Neural progenitor cell (in vitro differentiated cells): ENCODE measurements at regions not wholly inside any gene's neighbourhood (a gene's known extent, or its start where the extent isn't known, plus 50 kb on each side); places are given as distances from the start of the nearest gene placed in this dataset.

Experiments used
- DNase-seq: peaks from one replicate; pipeline ENCODE4 v3.0.0-alpha.2; 2016; ENCODE audit warnings: low spot score
- H2AFZ ChIP-seq: fragments of 200-600 bp; sonication (generic); replicated peaks from 2 replicates; pipeline ENCODE4 v1.6.1; 2016; ENCODE audit warnings: antibody characterized with exemption
- H3F3A ChIP-seq: fragments of 200-600 bp; sonication (generic); 2 replicates; pipeline ENCODE4 v1.6.1; 2016; ENCODE audit warnings: antibody characterized with exemption, low read depth
- H3K27ac ChIP-seq: fragments of 200-600 bp; sonication (generic); 2 replicates; pipeline ENCODE4 v1.5.1; 2016; ENCODE audit warnings: mild to moderate bottlenecking
- H3K27me3 ChIP-seq: fragments of 200-600 bp; sonication (generic); 2 replicates; pipeline ENCODE4 v1.6.1; 2016; ENCODE audit warnings: mild to moderate bottlenecking, moderate library complexity
- H3K36me3 ChIP-seq: fragments of 200-600 bp; sonication (generic); 2 replicates; pipeline ENCODE4 v1.5.1; 2016
- H3K4me1 ChIP-seq: fragments of 200-600 bp; sonication (generic); 2 replicates; pipeline ENCODE4 v1.6.1; 2016; ENCODE audit warnings: mixed run types
- H3K4me2 ChIP-seq: fragments of 200-600 bp; sonication (generic); 2 replicates; pipeline ENCODE4 v1.6.1; 2016
- H3K4me3 ChIP-seq: fragments of 200-600 bp; sonication (generic); 2 replicates; pipeline ENCODE4 v1.5.1; 2016
- H3K79me2 ChIP-seq: fragments of 200-600 bp; sonication (generic); 2 replicates; pipeline ENCODE4 v1.6.1; 2016; ENCODE audit warnings: low read depth
- H3K9ac ChIP-seq: fragments of 200-600 bp; sonication (generic); 2 replicates; pipeline ENCODE4 v1.6.1; 2016
- H3K9me3 ChIP-seq: fragments of 200-600 bp; sonication (generic); 2 replicates; pipeline ENCODE4 v1.5.1; 2016; ENCODE audit warnings: low read depth
- H4K20me1 ChIP-seq: fragments of 200-600 bp; sonication (generic); 2 replicates; pipeline ENCODE4 v1.6.1; 2016; ENCODE audit warnings: low read depth
- H3K27ac Mint-ChIP-seq: 3 replicates; pipeline ENCODE4 v1.8.0; 2021; ENCODE audit warnings: mixed read lengths
- H3K27me3 Mint-ChIP-seq: 2 replicates; pipeline ENCODE4 v1.8.0; 2022; ENCODE audit warnings: low read depth, mild to moderate bottlenecking, inconsistent platforms, moderate library complexity, mixed read lengths; ENCODE audit not compliant: insufficient read depth
- H3K36me3 Mint-ChIP-seq: 3 replicates; pipeline ENCODE4 v1.8.0; 2021; ENCODE audit warnings: mixed read lengths
- H3K4me1 Mint-ChIP-seq: 3 replicates; pipeline ENCODE4 v1.8.0; 2021; ENCODE audit warnings: mixed read lengths
- H3K4me3 Mint-ChIP-seq: 3 replicates; pipeline ENCODE4 v1.8.0; 2021; ENCODE audit warnings: mild to moderate bottlenecking, moderate library complexity, mixed read lengths
- H3K9me3 Mint-ChIP-seq: 3 replicates; pipeline ENCODE4 v1.8.0; 2020; ENCODE audit warnings: mixed read lengths
- CTCF ChIP-seq: fragments of 200-600 bp; sonication (generic); IDR thresholded peaks from 2 replicates; pipeline ENCODE4 v1.5.1; 2017; ENCODE audit warnings: antibody characterized with exemption, mild to moderate bottlenecking
- EZH2 ChIP-seq: fragments of 200-600 bp; sonication (generic); IDR thresholded peaks from 2 replicates; pipeline ENCODE4 v1.6.1; 2017; ENCODE audit warnings: antibody characterized with exemption, mild to moderate bottlenecking, moderate library complexity
- EZH2phosphoT487 ChIP-seq: fragments of 200-600 bp; sonication (generic); IDR thresholded peaks from 2 replicates; pipeline ENCODE4 v1.6.1; 2017; ENCODE audit warnings: antibody characterized with exemption

GRCh38 chr15:46576646-46577395 is 942.0 kb downstream of the SQOR start:
- Mint-ChIP-seq H3K9me3 (no peaks in the 10 kb centered on the region), H3K4me1 (no peaks in the 10 kb centered on the region), H3K36me3 (no peaks in the 10 kb centered on the region), H3K27ac (no peak overlapping the region), H3K4me3 (no peak overlapping the region), H3K27me3 (no peaks in the 10 kb centered on the region)
- H3F3A ChIP-seq: no peaks in the 10 kb centered on the region
- H2AFZ ChIP-seq: no peak overlapping the region
- no peak for TF ChIP-seq CTCF
- H3K9ac ChIP-seq: no peak overlapping the region
- H3K9me3 ChIP-seq: no peaks in the 10 kb centered on the region
- H3K4me3 ChIP-seq: no peak overlapping the region
- H3K36me3 ChIP-seq: no peaks in the 10 kb centered on the region
- no peaks in the 10 kb centered on the region for H3K27me3 ChIP-seq
- no peaks in the 10 kb centered on the region for H3K79me2 ChIP-seq
- H4K20me1 ChIP-seq: no peaks in the 10 kb centered on the region
- no peak overlapping the region for H3K4me2 ChIP-seq
- H3K4me1 ChIP-seq: peaks cover 12% of the 10 kb centered on the region
- no peak overlapping the region for H3K27ac ChIP-seq
- no peak for DNase-seq

- Histone ChIP-seq H3K4me3 (no peak overlapping the region), H3K27ac (no peak overlapping the region), H3K9ac (no peak overlapping the region), H3K36me3 (no peaks in the 10 kb centered on the region), H3F3A (no peaks in the 10 kb centered on the region), H3K79me2 (no peaks in the 10 kb centered on the region), H3K9me3 (no peaks in the 10 kb centered on the region), H3K27me3 (no peaks in the 10 kb centered on the region), H3K4me1 (peaks cover 12% of the 10 kb centered on the region), H3K4me2 (no peak overlapping the region), H2AFZ (no peak overlapping the region), H4K20me1 (no peaks in the 10 kb centered on the region)
- Mint-ChIP-seq H3K27ac (no peak overlapping the region), H3K4me3 (no peak overlapping the region), H3K4me1 (no peaks in the 10 kb centered on the region), H3K36me3 (no peaks in the 10 kb centered on the region), H3K27me3 (no peaks in the 10 kb centered on the region), H3K9me3 (no peaks in the 10 kb centered on the region)
- TF ChIP-seq EZH2 (no peak), EZH2phosphoT487 (no peak), CTCF (no peak)
- no peak for DNase-seq
Measured at GRCh38 chr15:46577767-46578166, 942.9 kb downstream of the SQOR start.

DNA sequence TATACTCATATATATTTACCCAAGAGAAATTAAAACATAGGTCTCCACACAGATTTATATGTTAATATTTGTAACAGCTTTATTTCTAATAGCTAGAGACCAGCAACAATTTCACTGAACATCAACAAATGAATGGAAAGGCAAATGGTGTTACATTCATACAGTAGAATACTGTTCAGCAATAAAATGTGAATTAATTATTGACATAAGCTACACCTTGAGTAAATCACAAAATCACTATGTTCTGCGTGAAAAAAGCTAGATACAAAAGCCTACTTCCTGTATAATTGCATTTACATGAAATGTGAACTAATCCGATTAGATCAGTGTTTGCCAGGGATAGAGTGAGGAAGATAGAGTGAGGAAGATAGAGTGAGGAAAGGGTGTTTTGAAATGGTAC is 945.7 kb downstream of the SQOR start:
- no peak for TF ChIP-seq CTCF
- no peak for TF ChIP-seq EZH2phosphoT487
- TF ChIP-seq EZH2: no peak
- no peak overlapping the region for H3K4me3 Mint-ChIP-seq

More for the DNA sequence above, 945.7 kb downstream of the SQOR start:
- H2AFZ ChIP-seq: no peak overlapping the region
- no peak overlapping the region for H3K4me2 ChIP-seq
- H3K36me3 Mint-ChIP-seq: no peaks in the 10 kb centered on the region
- no peaks in the 10 kb centered on the region for H3K9me3 ChIP-seq
- no peaks in the 10 kb centered on the region for H3K79me2 ChIP-seq
- no peaks in the 10 kb centered on the region for H3K27me3 ChIP-seq
- no peak overlapping the region for H3K27ac ChIP-seq
- H3F3A ChIP-seq: no peaks in the 10 kb centered on the region
- no peaks in the 10 kb centered on the region for H3K9me3 Mint-ChIP-seq
- H3K27ac Mint-ChIP-seq: no peak overlapping the region
- H3K4me3 ChIP-seq: no peak overlapping the region
- H3K4me1 ChIP-seq: no peaks in the 10 kb centered on the region
- no peak overlapping the region for H3K9ac ChIP-seq
- H3K4me1 Mint-ChIP-seq: no peaks in the 10 kb centered on the region
- H3K27me3 Mint-ChIP-seq: peaks cover 2% of the 10 kb centered on the region
- DNase-seq: no peak
- H3K36me3 ChIP-seq: no peaks in the 10 kb centered on the region
- H4K20me1 ChIP-seq: no peaks in the 10 kb centered on the region
